HepG2 (cell line): ENCODE measurements at regions not wholly inside any gene's neighbourhood (a gene's known extent, or its start where the extent isn't known, plus 50 kb on each side); places are given as distances from the start of the nearest gene placed in this dataset.

Experiments used
- ATAC-seq: fragments of 200-7000 bp; cut with Tn5 transposase; 3 replicates; pipeline ENCODE4 v1.9.1; 2020; ENCODE audit warnings: mild to moderate bottlenecking, moderate library complexity
- BruUV-seq: library from RNA; stranded (reverse); fragments of 400-500 nt; replicated peaks from 2 replicates; lab custom pipeline; 2021; lab: Mats Ljungman, UMichigan
- CTCF ChIA-PET: fragments of 300-600 bp; formaldehyde crosslinking; extraction: SDS; loops from one replicate; lab custom pipeline; 2021; ENCODE audit warnings: low total read pairs, inconsistent platforms, low intra/inter-chr PET ratio; lab: Yijun Ruan, JAX
- POLR2A ChIA-PET: fragments of 350-600 bp; sonication (Branson Sonifier 250); formaldehyde crosslinking; loops from one replicate; lab custom pipeline; 2020; ENCODE audit warnings: antibody characterized with exemption, inconsistent platforms; lab: Yijun Ruan, JAX
- DNase-seq: peaks from one replicate; pipeline ENCODE4 v3.0.0-alpha.2; 2015; ENCODE audit warnings: low spot score
- FAIRE-seq: peaks from 3 replicates; lab custom pipeline; 2011; peaks lifted over from hg19 to GRCh38; lab: Jason Lieb, UNC
- H2AFZ ChIP-seq: one replicate; pipeline ENCODE4 v1.6.1; 2011; ENCODE audit warnings: low read length, inconsistent platforms
- H3K27ac ChIP-seq: fragments of 300-600 bp; 3 replicates; pipeline ENCODE4 v1.8.0; 2011; ENCODE audit warnings: mixed run types, mild to moderate bottlenecking, mixed read lengths, low read length, inconsistent platforms; ENCODE audit not compliant: insufficient read depth; ENCODE audit errors: extremely low read length
- H3K27me3 ChIP-seq, 2 experiments: fragments of 200-600 bp in 1 of 2; 2 replicates in 1 of 2; 3 replicates in 1 of 2; pipeline versions ENCODE4 v1.6.0 to v1.8.0; 2011; ENCODE audit warnings: low read length in 2 of 2, mild to moderate bottlenecking in 2 of 2, moderate library complexity in 2 of 2, inconsistent platforms in 1 of 2; ENCODE audit not compliant: insufficient read depth in 2 of 2, control insufficient read depth in 1 of 2
- H3K36me3 ChIP-seq, 2 experiments: fragments of 200-600 bp in 1 of 2; replicated peaks in 1 of 2; 2 replicates in 1 of 2; 3 replicates in 1 of 2; pipeline versions ENCODE4 v1.5.1 to v1.8.0; 2011; ENCODE audit warnings: low read length in 2 of 2, inconsistent platforms in 1 of 2; ENCODE audit not compliant: insufficient read depth in 2 of 2, control insufficient read depth in 1 of 2
- H3K4me1 ChIP-seq: 2 replicates; pipeline ENCODE4 v1.5.1; 2012; ENCODE audit warnings: low read length, inconsistent platforms; ENCODE audit not compliant: insufficient read depth
- H3K4me2 ChIP-seq: 2 replicates; pipeline ENCODE4 v1.6.0; 2011; ENCODE audit warnings: low read depth, low read length, inconsistent platforms
- H3K4me3 ChIP-seq, 3 experiments: fragments of 200-600 bp in 1 of 3; sonication (generic), shearing (Covaris generic) in 1 of 3; replicated peaks in 1 of 3; 2 replicates each; pipeline ENCODE4 v1.5.1; 2011 to 2016; ENCODE audit warnings: low read length in 3 of 3, inconsistent platforms in 2 of 3, low read depth in 2 of 3, mild to moderate bottlenecking in 2 of 3, control low read depth in 1 of 3, mixed read lengths in 1 of 3; ENCODE audit not compliant: insufficient read depth in 1 of 3
- H3K79me2 ChIP-seq: one replicate; pipeline ENCODE4 v1.6.1; 2011; ENCODE audit warnings: low read length, inconsistent platforms; ENCODE audit not compliant: insufficient read depth
- H3K9ac ChIP-seq: 2 replicates; pipeline ENCODE4 v1.6.0; 2011; ENCODE audit warnings: mild to moderate bottlenecking, low read depth, low read length, inconsistent platforms; ENCODE audit not compliant: insufficient read depth
- H3K9me3 ChIP-seq: 2 replicates; pipeline ENCODE4 v1.5.1; 2012; ENCODE audit warnings: mild to moderate bottlenecking, low read length
- H4K20me1 ChIP-seq: 2 replicates; pipeline ENCODE4 v1.6.0; 2011; ENCODE audit warnings: inconsistent platforms, mild to moderate bottlenecking, low read length, moderate library complexity; ENCODE audit not compliant: insufficient read depth
- AGO1 ChIP-seq: fragments of 200-400 bp; formaldehyde crosslinking; IDR thresholded peaks from 2 replicates; pipeline ENCODE4 v1.6.1; 2017; ENCODE audit warnings: mild to moderate bottlenecking, low read depth, low read length, moderate library complexity; ENCODE audit not compliant: poor library complexity, severe bottlenecking
- ARHGAP35 ChIP-seq: sonication (generic); formaldehyde crosslinking; IDR thresholded peaks from 2 replicates; pipeline ENCODE4 v1.9.0; 2022; ENCODE audit warnings: mild to moderate bottlenecking, inconsistent platforms, moderate library complexity, missing genetic modification reagents, borderline replicate concordance
- GATAD2A ChIP-seq: IDR thresholded peaks from 2 replicates; pipeline ENCODE4 v1.6.1; 2016
- MTF2 ChIP-seq: sonication (generic); formaldehyde crosslinking; IDR thresholded peaks from 2 replicates; pipeline ENCODE4 v1.5.0; 2020; ENCODE audit warnings: missing genetic modification reagents, borderline replicate concordance
- SMYD3 ChIP-seq: sonication (generic); formaldehyde crosslinking; IDR thresholded peaks from 2 replicates; pipeline ENCODE4 v1.8.1; 2023; ENCODE audit warnings: mild to moderate bottlenecking, missing genetic modification reagents
- SP5 ChIP-seq: IDR thresholded peaks from 2 replicates; pipeline ENCODE4 v1.6.1; 2016; ENCODE audit warnings: low read depth, borderline replicate concordance
- ZNF12 ChIP-seq: sonication (generic); formaldehyde crosslinking; IDR thresholded peaks from 2 replicates; pipeline ENCODE4 v1.5.0; 2020; ENCODE audit warnings: missing genetic modification reagents
- ZNF510 ChIP-seq: sonication (generic); formaldehyde crosslinking; IDR thresholded peaks from 2 replicates; pipeline ENCODE4 v1.4.0; 2020; ENCODE audit warnings: low read depth, mild to moderate bottlenecking, missing genetic modification reagents
- ZNF607 ChIP-seq: sonication (generic); formaldehyde crosslinking; IDR thresholded peaks from 2 replicates; pipeline ENCODE4 v1.5.1; 2020; ENCODE audit warnings: missing genetic modification reagents, mild to moderate bottlenecking, borderline replicate concordance
- ZSCAN20 ChIP-seq: sonication (generic); formaldehyde crosslinking; IDR thresholded peaks from 2 replicates; pipeline ENCODE4 v1.4.0; 2020; ENCODE audit warnings: missing genetic modification reagents, mild to moderate bottlenecking, borderline replicate concordance
- WGBS: methylation state at CpG from one replicate; pipeline ENCODE4 v1.1.6; 2017; ENCODE audit warnings: low lambda C conversion rate; 5-methylcytosine and 5-hydroxymethylcytosine counted together
- in situ Hi-C: cut with HindIII; loops from 2 replicates; pipeline ENCODE4 v1.10.0; 2017; ENCODE audit warnings: low pct_unique_long_range_greater_than_20kb; ENCODE audit not compliant: extremely low pct_ligation_motif_present
- intact Hi-C: fragments of 100-400 bp; cut with micrococcal nuclease; formaldehyde crosslinking; loops from one replicate; pipeline ENCODE4 v1.10.0; 2022; ENCODE audit not compliant: unreplicated experiment
- TF ChIP-seq, protein P1 (sequence below): sonication (generic); formaldehyde crosslinking; IDR thresholded peaks from 2 replicates; pipeline ENCODE4 v1.8.0; 2022; ENCODE audit warnings: mild to moderate bottlenecking, missing genetic modification reagents
- TF ChIP-seq, protein P2 (sequence below): IDR thresholded peaks from 2 replicates; pipeline ENCODE4 v1.6.1; 2016; ENCODE audit warnings: mild to moderate bottlenecking

- no peaks in the 10 kb centered on the region for H4K20me1 ChIP-seq
- H3K36me3 ChIP-seq = no peaks in the 10 kb centered on the region
- ATAC-seq (no peak), DNase-seq (no peak), FAIRE-seq (no peak)
- ChIA-PET POLR2A (no interaction called here), CTCF (no interaction called here)
- no peak overlapping the region for H3K27ac ChIP-seq
- intact Hi-C loops = no loop called here
- no peaks in the 10 kb centered on the region for H3K79me2 ChIP-seq
- TF ChIP-seq SP5 (no peak), GATAD2A (CRISPR knock-in tag) (no peak), ZNF12 (CRISPR knock-in tag) (no peak), ZNF607 (no peak), MTF2 (CRISPR knock-in tag) (no peak), AGO1 (no peak), SMYD3 (CRISPR knock-in tag) (no peak), ZNF510 (CRISPR knock-in tag) (no peak), ARHGAP35 (CRISPR knock-in tag) (no peak), ZSCAN20 (CRISPR knock-in tag) (no peak)
- TF ChIP-seq, protein P1, sequence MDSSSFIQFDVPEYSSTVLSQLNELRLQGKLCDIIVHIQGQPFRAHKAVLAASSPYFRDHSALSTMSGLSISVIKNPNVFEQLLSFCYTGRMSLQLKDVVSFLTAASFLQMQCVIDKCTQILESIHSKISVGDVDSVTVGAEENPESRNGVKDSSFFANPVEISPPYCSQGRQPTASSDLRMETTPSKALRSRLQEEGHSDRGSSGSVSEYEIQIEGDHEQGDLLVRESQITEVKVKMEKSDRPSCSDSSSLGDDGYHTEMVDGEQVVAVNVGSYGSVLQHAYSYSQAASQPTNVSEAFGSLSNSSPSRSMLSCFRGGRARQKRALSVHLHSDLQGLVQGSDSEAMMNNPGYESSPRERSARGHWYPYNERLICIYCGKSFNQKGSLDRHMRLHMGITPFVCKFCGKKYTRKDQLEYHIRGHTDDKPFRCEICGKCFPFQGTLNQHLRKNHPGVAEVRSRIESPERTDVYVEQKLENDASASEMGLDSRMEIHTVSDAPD (CRISPR knock-in tag) = no peak
- TF ChIP-seq, protein P2, sequence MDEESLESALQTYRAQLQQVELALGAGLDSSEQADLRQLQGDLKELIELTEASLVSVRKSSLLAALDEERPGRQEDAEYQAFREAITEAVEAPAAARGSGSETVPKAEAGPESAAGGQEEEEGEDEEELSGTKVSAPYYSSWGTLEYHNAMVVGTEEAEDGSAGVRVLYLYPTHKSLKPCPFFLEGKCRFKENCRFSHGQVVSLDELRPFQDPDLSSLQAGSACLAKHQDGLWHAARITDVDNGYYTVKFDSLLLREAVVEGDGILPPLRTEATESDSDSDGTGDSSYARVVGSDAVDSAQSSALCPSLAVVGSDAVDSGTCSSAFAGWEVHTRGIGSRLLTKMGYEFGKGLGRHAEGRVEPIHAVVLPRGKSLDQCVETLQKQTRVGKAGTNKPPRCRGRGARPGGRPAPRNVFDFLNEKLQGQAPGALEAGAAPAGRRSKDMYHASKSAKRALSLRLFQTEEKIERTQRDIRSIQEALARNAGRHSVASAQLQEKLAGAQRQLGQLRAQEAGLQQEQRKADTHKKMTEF = no peak
- WGBS = 92% methylated on average over 1 of the region's 2 CpGs
- no peak overlapping the region for H3K9ac ChIP-seq
- no peak overlapping the region for H2AFZ ChIP-seq
- H3K4me3 ChIP-seq = no peak overlapping the region
- in situ Hi-C loops = no loop called here
- H3K9me3 ChIP-seq = no peaks in the 10 kb centered on the region
- H3K4me1 ChIP-seq = peaks cover 57% of the 10 kb centered on the region
- H3K4me2 ChIP-seq = no peak overlapping the region
- BruUV-seq = no TSS peak
- H3K27me3 ChIP-seq = no peaks in the 10 kb centered on the region
These were observed 272.2 kb upstream of the FOXQ1 start for GRCh38 chr6:1039746-1040145.
